Endodermal cell (in vitro differentiated cells): ENCODE measurements at regions not wholly inside any gene's neighbourhood (a gene's known extent, or its start where the extent isn't known, plus 50 kb on each side); places are given as distances from the start of the nearest gene placed in this dataset.

Source experiments
- DNase-seq: peaks from one replicate; pipeline ENCODE4 v3.0.0-alpha.2; 2017
- H3K27ac ChIP-seq: 2 replicates; pipeline ENCODE4 v1.5.1; 2013; ENCODE audit warnings: mild to moderate bottlenecking, low read depth, low read length, moderate library complexity
- H3K27me3 ChIP-seq: 2 replicates; pipeline ENCODE4 v1.6.1; 2013; ENCODE audit warnings: mild to moderate bottlenecking, low read length, moderate library complexity; ENCODE audit not compliant: insufficient read depth, control insufficient read depth, poor library complexity, severe bottlenecking
- H3K36me3 ChIP-seq: 2 replicates; pipeline ENCODE4 v1.7.0; 2013; ENCODE audit warnings: mild to moderate bottlenecking, low read length, moderate library complexity; ENCODE audit not compliant: control insufficient read depth, insufficient read depth
- H3K4me1 ChIP-seq: one replicate; pipeline ENCODE4 v1.7.0; 2013; ENCODE audit warnings: low read length; ENCODE audit not compliant: control insufficient read depth, insufficient read depth
- H3K4me3 ChIP-seq: 2 replicates; pipeline ENCODE4 v1.5.1; 2013; ENCODE audit warnings: mild to moderate bottlenecking, low read length, moderate library complexity
- H3K9ac ChIP-seq: 2 replicates; pipeline ENCODE4 v1.6.1; 2013; ENCODE audit warnings: mild to moderate bottlenecking, low read length, moderate library complexity; ENCODE audit not compliant: poor library complexity, severe bottlenecking; ENCODE audit errors: extremely low read depth
- H3K9me3 ChIP-seq: 2 replicates; pipeline ENCODE4 v1.6.1; 2013; ENCODE audit warnings: mild to moderate bottlenecking, low read length, moderate library complexity; ENCODE audit not compliant: control insufficient read depth
- H3K27ac Mint-ChIP-seq: 2 replicates; pipeline ENCODE4 v1.8.0; 2020; ENCODE audit warnings: mixed read lengths
- H3K27me3 Mint-ChIP-seq: 2 replicates; pipeline ENCODE4 v1.8.0; 2021; ENCODE audit warnings: mild to moderate bottlenecking, mixed read lengths; ENCODE audit not compliant: insufficient read depth
- H3K36me3 Mint-ChIP-seq: 2 replicates; pipeline ENCODE4 v1.8.0; 2020; ENCODE audit warnings: low read depth, mixed read lengths
- H3K4me1 Mint-ChIP-seq: 2 replicates; pipeline ENCODE4 v1.8.0; 2020; ENCODE audit warnings: mixed read lengths
- H3K4me3 Mint-ChIP-seq: 2 replicates; pipeline ENCODE4 v1.8.0; 2020; ENCODE audit warnings: mild to moderate bottlenecking, moderate library complexity, mixed read lengths
- H3K9me3 Mint-ChIP-seq: 2 replicates; pipeline ENCODE4 v1.8.0; 2020; ENCODE audit warnings: mild to moderate bottlenecking, mixed read lengths
- CTCF ChIP-seq: fragments of 200-600 bp; sonication (generic); conservative IDR thresholded peaks from 2 replicates; pipeline ENCODE4 v1.5.0; 2021; ENCODE audit warnings: antibody characterized with exemption, mild to moderate bottlenecking
- WGBS, 2 experiments: methylation state at CpG; one replicate each; pipeline versions ENCODE4 v1.1.5 to v1.1.7; 2013; ENCODE audit warnings: missing lambda C conversion rate in 2 of 2, mixed read lengths in 1 of 2; ENCODE audit not compliant: insufficient coverage in 1 of 2, insufficient read length in 1 of 2; 5-methylcytosine and 5-hydroxymethylcytosine counted together

DNA sequence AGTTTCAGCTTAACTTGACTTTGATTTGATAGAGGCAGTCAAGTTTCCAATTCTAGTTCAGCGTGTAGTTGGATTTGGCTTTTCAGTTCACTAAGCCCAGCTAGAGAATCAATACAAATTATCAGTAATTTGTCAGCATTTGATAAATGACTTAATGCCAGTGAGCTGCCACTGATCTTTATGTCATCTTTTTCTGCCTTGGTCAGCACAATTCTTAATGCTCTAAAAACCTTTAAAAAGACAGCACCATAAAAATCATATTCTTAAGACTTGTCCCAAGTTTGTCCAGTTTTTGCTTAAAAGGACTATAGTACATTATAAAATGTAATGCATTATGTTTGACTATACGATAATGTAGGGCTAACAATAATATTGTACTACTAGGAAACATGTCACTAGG, 920.5 kb downstream of the LRFN5 start:
- 94 to 100% methylated on average over 1 to 2 of the region's 2 CpGs for WGBS, 2 experiments
- Mint-ChIP-seq H3K27ac (no peak overlapping the region), H3K9me3 (no peaks in the 10 kb centered on the region), H3K4me3 (no peak overlapping the region), H3K36me3 (no peaks in the 10 kb centered on the region), H3K4me1 (no peaks in the 10 kb centered on the region), H3K27me3 (no peaks in the 10 kb centered on the region)
- H3K4me3 ChIP-seq, result no peak overlapping the region
- H3K4me1 ChIP-seq, result no peaks in the 10 kb centered on the region
- no peaks in the 10 kb centered on the region for H3K9me3 ChIP-seq
- no peak overlapping the region for H3K9ac ChIP-seq
- DNase-seq, result no peak
- no peaks in the 10 kb centered on the region for H3K27me3 ChIP-seq
- no peaks in the 10 kb centered on the region for H3K36me3 ChIP-seq
- no peak for TF ChIP-seq CTCF
- no peak overlapping the region for H3K27ac ChIP-seq

GRCh38 chr14:42523666-42524065, 917.0 kb downstream of the LRFN5 start:
- H3K4me1 Mint-ChIP-seq, result no peaks in the 10 kb centered on the region
- H3K27me3 ChIP-seq, result no peaks in the 10 kb centered on the region
- H3K4me1 ChIP-seq, result no peaks in the 10 kb centered on the region
- H3K36me3 Mint-ChIP-seq, result no peaks in the 10 kb centered on the region
- H3K36me3 ChIP-seq, result no peaks in the 10 kb centered on the region
- no peaks in the 10 kb centered on the region for H3K9me3 Mint-ChIP-seq
- H3K4me3 Mint-ChIP-seq, result no peak overlapping the region
- no peak for DNase-seq
- no peak overlapping the region for H3K4me3 ChIP-seq
- no peak overlapping the region for H3K27ac ChIP-seq
- no peak overlapping the region for H3K27ac Mint-ChIP-seq
- no peaks in the 10 kb centered on the region for H3K27me3 Mint-ChIP-seq
- TF ChIP-seq CTCF, result no peak
- WGBS, 2 experiments, result 83 to 84% methylated on average over 1 to 2 of the region's 2 CpGs
- H3K9ac ChIP-seq, result no peak overlapping the region
- H3K9me3 ChIP-seq, result no peaks in the 10 kb centered on the region

GRCh38 chr14:42517806-42518500, 911.3 kb downstream of the LRFN5 start:
- H3K27ac ChIP-seq, result no peak overlapping the region
- no peaks in the 10 kb centered on the region for H3K9me3 Mint-ChIP-seq
- no peaks in the 10 kb centered on the region for H3K36me3 Mint-ChIP-seq
- H3K27me3 ChIP-seq, result no peaks in the 10 kb centered on the region
- no peaks in the 10 kb centered on the region for H3K27me3 Mint-ChIP-seq
- H3K4me1 ChIP-seq, result no peaks in the 10 kb centered on the region
- DNase-seq, result no peak
- H3K9me3 ChIP-seq, result no peaks in the 10 kb centered on the region
- no peak overlapping the region for H3K27ac Mint-ChIP-seq
- H3K4me3 Mint-ChIP-seq, result no peak overlapping the region
- H3K4me3 ChIP-seq, result no peak overlapping the region
- no peaks in the 10 kb centered on the region for H3K36me3 ChIP-seq
- WGBS, 2 experiments, result 79% methylated on average over 2 of the region's 2 CpGs; no CpG with 5 or more reads in 1 of the 2 experiments
- peaks cover 19% of the 10 kb centered on the region for H3K4me1 Mint-ChIP-seq
- H3K9ac ChIP-seq, result no peak overlapping the region
- TF ChIP-seq CTCF, result no peak
